CD4-positive, alpha-beta T cell (primary cell): ENCODE measurements at regions not wholly inside any gene's neighbourhood (a gene's known extent, or its start where the extent isn't known, plus 50 kb on each side); places are given as distances from the start of the nearest gene placed in this dataset.

Source experiments
- ATAC-seq: fragments of 200-7000 bp; cut with Tn5 transposase; one replicate; pipeline ENCODE4 v1.10.0; 2022; ENCODE audit warnings: mild to moderate bottlenecking; ENCODE audit not compliant: poor library complexity
- CTCF ChIA-PET: fragments of 350-600 bp; sonication (Branson Sonifier 250); formaldehyde crosslinking; loops from one replicate; lab custom pipeline; 2021; ENCODE audit warnings: antibody characterized with exemption, inconsistent platforms; lab: Charles Lee
- POLR2A ChIA-PET: fragments of 350-600 bp; sonication (Branson Sonifier 250); formaldehyde crosslinking; loops from one replicate; lab custom pipeline; 2021; ENCODE audit warnings: antibody characterized with exemption, inconsistent platforms; lab: Charles Lee
- DNase-seq, 14 experiments: peaks; one replicate each; pipeline ENCODE4 v3.0.0-alpha.2; 2013 to 2020; ENCODE audit warnings: mixed read lengths in 2 of 14
- H3K27ac ChIP-seq, 2 donors: one replicate each; pipeline versions ENCODE4 v1.5.1 to v1.7.0; 2013; ENCODE audit warnings: low read length in 2 of 2, low read depth in 1 of 2, mild to moderate bottlenecking in 1 of 2
- H3K27me3 ChIP-seq, 2 experiments: 1 replicate in 1 of 2; 2 replicates in 1 of 2; pipeline versions ENCODE4 v1.6.1 to v1.7.0; 2013; ENCODE audit warnings: low read length in 2 of 2, control low read depth in 1 of 2, mild to moderate bottlenecking in 1 of 2, moderate library complexity in 1 of 2; ENCODE audit not compliant: insufficient read depth in 2 of 2, control insufficient read depth in 1 of 2
- H3K36me3 ChIP-seq: one replicate; pipeline ENCODE4 v1.6.1; 2013; ENCODE audit warnings: low read length, control low read depth; ENCODE audit not compliant: insufficient read depth
- H3K4me1 ChIP-seq: one replicate; pipeline ENCODE4 v1.6.1; 2013; ENCODE audit warnings: low read length, control low read depth; ENCODE audit not compliant: insufficient read depth
- H3K4me3 ChIP-seq: one replicate; pipeline ENCODE4 v1.5.1; 2013; ENCODE audit warnings: mild to moderate bottlenecking, low read length, moderate library complexity
- H3K9me3 ChIP-seq, 2 experiments: 1 replicate in 1 of 2; 2 replicates in 1 of 2; pipeline versions ENCODE4 v1.6.1 to v1.7.0; 2013; ENCODE audit warnings: low read length in 2 of 2, mild to moderate bottlenecking in 2 of 2, control low read depth in 1 of 2, moderate library complexity in 1 of 2; ENCODE audit not compliant: control insufficient read depth in 1 of 2, insufficient read depth in 1 of 2
- H3K27ac Mint-ChIP-seq: one replicate; pipeline ENCODE4 v1.8.0; 2020; ENCODE audit warnings: mixed read lengths
- H3K27me3 Mint-ChIP-seq: one replicate; pipeline ENCODE4 v1.8.0; 2021; ENCODE audit warnings: mixed read lengths
- H3K36me3 Mint-ChIP-seq: one replicate; pipeline ENCODE4 v1.8.0; 2021; ENCODE audit warnings: low read depth, mixed read lengths
- H3K4me1 Mint-ChIP-seq: one replicate; pipeline ENCODE4 v1.8.0; 2021; ENCODE audit warnings: low read depth, mixed read lengths
- H3K4me3 Mint-ChIP-seq: one replicate; pipeline ENCODE4 v1.8.0; 2020; ENCODE audit warnings: mild to moderate bottlenecking, mixed read lengths
- H3K9me3 Mint-ChIP-seq: one replicate; pipeline ENCODE4 v1.8.0; 2020; ENCODE audit warnings: mixed read lengths
- CTCF ChIP-seq: fragments of 200-600 bp; IDR thresholded peaks from one replicate; pipeline ENCODE4 v1.8.0; 2022; ENCODE audit warnings: antibody characterized with exemption, mild to moderate bottlenecking
- intact Hi-C, 2 experiments: fragments of 100-400 bp; cut with DNase I in 1 of 2; cut with micrococcal nuclease in 1 of 2; formaldehyde crosslinking; loops; one replicate each; pipeline versions ENCODE4 v1.15.1 to v1.9.0; 2023 to 2025; cut with DNase I, micrococcal nuclease

GRCh38 chr1:212503714-212504113, 71.0 kb downstream of the NENF start:
- H3K27ac Mint-ChIP-seq, result no peak overlapping the region
- Histone ChIP-seq H3K27ac (no peak overlapping the region), H3K36me3 (no peaks in the 10 kb centered on the region), H3K27me3 (no peaks in the 10 kb centered on the region), H3K9me3 (no peaks in the 10 kb centered on the region), H3K4me1 (no peaks in the 10 kb centered on the region), H3K4me3 (no peak overlapping the region)
- H3K4me1 Mint-ChIP-seq, result no peaks in the 10 kb centered on the region
- ChIA-PET POLR2A (no interaction called here), CTCF (no interaction called here)
- peaks cover 4% of the 10 kb centered on the region for H3K27me3 Mint-ChIP-seq
- ATAC-seq (no peak), DNase-seq (no peak)
- no peaks in the 10 kb centered on the region for H3K36me3 Mint-ChIP-seq
- H3K9me3 Mint-ChIP-seq, result no peaks in the 10 kb centered on the region
- no peak overlapping the region for H3K4me3 Mint-ChIP-seq
- intact Hi-C loops, result no loop called here
- TF ChIP-seq CTCF, result no peak

GRCh38 chr1:212504171-212504803, 71.6 kb downstream of the NENF start:
- no peaks in the 10 kb centered on the region for H3K36me3 ChIP-seq
- Mint-ChIP-seq H3K36me3 (no peaks in the 10 kb centered on the region), H3K27ac (no peak overlapping the region), H3K27me3 (peaks cover 4% of the 10 kb centered on the region), H3K4me3 (no peak overlapping the region), H3K9me3 (no peaks in the 10 kb centered on the region), H3K4me1 (no peaks in the 10 kb centered on the region)
- H3K27ac ChIP-seq, result no peak overlapping the region
- H3K4me1 ChIP-seq, result no peaks in the 10 kb centered on the region
- POLR2A ChIA-PET, result no interaction called here
- no peak overlapping the region for H3K4me3 ChIP-seq
- CTCF ChIA-PET, result no interaction called here
- no peaks in the 10 kb centered on the region for H3K27me3 ChIP-seq
- intact Hi-C loops, result no loop called here
- no peak for TF ChIP-seq CTCF
- DNase-seq, result no peak
- H3K9me3 ChIP-seq, result no peaks in the 10 kb centered on the region
- ATAC-seq, result no peak

GRCh38 chr1:212506666-212507065, 73.9 kb downstream of the NENF start:
- no peak overlapping the region for H3K27ac Mint-ChIP-seq
- POLR2A ChIA-PET, result no interaction called here
- ATAC-seq, result no peak

More at GRCh38 chr1:212506666-212507065, 73.9 kb downstream of the NENF start:
- no peak overlapping the region for H3K4me3 Mint-ChIP-seq
- Histone ChIP-seq H3K27me3 (peaks cover 0 to 5% of the 10 kb centered on the region in 2 experiments), H3K9me3 (no peaks in the 10 kb centered on the region), H3K36me3 (no peaks in the 10 kb centered on the region), H3K4me3 (no peak overlapping the region), H3K4me1 (no peaks in the 10 kb centered on the region), H3K27ac (no peak overlapping the region)
- intact Hi-C loops, result no loop called here
- no peaks in the 10 kb centered on the region for H3K9me3 Mint-ChIP-seq
- CTCF ChIA-PET, result no interaction called here
- no peaks in the 10 kb centered on the region for H3K36me3 Mint-ChIP-seq
- peaks cover 11% of the 10 kb centered on the region for H3K27me3 Mint-ChIP-seq
- no peak for DNase-seq
- H3K4me1 Mint-ChIP-seq, result no peaks in the 10 kb centered on the region
- TF ChIP-seq CTCF, result no peak
